Stimulated activated CD4-positive, alpha-beta T cell treated with anti-CD3 and anti-CD28 coated beads, TNF-alpha, amount 100 ng/mL, for 4 hours (primary cell): ENCODE measurements at regions not wholly inside any gene's neighbourhood (a gene's known extent, or its start where the extent isn't known, plus 50 kb on each side); places are given as distances from the start of the nearest gene placed in this dataset.
"Not testable (repeated sequence)": the region's sequence is repeated elsewhere in the genome, so short reads cannot be mapped to it uniquely, and the experiment has no call there.

ENCODE experiments used
- DNase-seq, 3 experiments: peaks; one replicate each; pipeline ENCODE4 v3.0.0-alpha.2; 2020; ENCODE audit warnings: low read depth in 3 of 3

DNA sequence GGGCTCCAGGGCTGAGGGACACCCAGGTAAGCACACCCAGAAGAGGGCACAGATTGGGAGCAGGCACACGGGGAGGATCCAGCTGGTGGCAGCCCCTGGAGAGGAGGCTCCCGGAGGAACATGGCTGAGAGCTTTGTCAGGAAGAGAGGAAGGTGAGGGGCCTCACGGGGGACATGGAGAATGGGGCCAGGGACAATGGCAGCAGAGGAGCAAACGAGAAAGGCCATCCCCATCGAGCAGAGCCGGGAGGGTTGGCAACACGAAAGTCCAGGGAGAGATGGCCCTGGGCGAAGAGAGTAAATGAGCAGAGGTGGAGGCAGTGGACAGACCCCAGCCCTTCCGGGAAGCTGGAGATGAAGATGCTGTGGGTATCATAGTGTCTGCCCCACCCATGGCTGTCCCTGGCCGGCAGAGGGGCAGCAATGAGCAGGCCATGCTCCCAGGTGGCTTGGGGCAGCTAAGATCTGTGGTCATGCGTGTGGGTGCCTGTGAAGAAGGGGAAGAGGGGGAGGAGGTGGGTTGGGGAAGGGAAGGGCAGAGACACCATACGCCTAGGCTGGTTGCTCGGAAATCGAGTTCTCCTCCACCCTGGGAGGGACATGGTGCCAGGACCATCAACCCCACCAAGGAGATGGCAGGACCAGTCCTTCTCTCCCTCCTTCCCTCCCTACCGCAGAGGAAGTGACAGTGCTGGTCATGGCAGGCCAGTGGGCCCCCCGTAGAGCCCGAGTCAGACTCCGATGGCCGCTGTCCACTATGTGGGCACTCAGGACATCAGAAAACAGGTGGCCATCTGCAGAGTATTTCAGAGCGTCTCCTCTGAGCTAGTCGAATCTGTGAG is 191.7 kb downstream of the NDUFA10 start:
- DNase-seq, result no peak

DNA sequence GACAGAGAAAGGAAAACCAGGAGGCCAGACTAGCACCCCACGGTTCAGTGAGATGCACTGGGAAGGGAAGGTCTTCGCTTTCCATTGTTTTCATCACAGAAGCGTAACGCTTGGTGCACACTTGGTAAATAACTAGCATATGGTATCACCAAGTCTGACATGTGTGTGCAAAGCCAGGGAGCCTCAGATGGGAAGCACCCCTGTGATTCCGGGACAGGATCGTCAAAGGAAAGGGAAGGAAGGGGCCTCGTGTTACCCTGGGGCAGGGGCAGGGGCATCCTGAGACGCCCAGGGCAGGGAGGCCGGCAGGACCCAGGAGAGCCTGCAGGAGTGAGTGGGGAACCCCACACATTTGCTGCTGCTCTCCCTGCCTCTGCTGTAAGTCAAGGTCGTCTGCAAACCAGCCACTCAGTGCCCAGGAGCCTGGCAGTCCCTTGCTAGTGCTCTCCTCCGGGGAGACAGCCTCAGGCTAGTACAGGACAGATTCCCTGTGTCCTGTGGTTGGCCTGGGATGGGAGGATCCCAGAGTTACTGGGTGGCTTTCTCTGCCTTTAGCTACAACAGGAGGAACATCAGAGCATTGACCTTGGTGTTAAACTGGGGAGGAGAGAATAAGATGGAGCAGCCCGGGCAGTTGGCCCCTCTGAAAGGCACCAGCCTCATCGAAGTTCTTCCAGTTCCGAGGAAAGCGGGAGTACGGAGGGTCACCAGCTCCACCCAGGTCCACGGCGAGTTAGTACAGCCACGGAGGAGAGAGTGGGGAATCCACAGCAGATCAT is 192.5 kb downstream of the NDUFA10 start:
- no peak for DNase-seq

- DNase-seq, result no peak
Observed at GRCh38 chr2:239831861-239832489, 193.2 kb downstream of the NDUFA10 start.

GRCh38 chr2:239831001-239831731 is 194.0 kb downstream of the NDUFA10 start:
- no peak for DNase-seq

GRCh38 chr2:239830121-239831000 is 194.8 kb downstream of the NDUFA10 start:
- no peak for DNase-seq

DNA sequence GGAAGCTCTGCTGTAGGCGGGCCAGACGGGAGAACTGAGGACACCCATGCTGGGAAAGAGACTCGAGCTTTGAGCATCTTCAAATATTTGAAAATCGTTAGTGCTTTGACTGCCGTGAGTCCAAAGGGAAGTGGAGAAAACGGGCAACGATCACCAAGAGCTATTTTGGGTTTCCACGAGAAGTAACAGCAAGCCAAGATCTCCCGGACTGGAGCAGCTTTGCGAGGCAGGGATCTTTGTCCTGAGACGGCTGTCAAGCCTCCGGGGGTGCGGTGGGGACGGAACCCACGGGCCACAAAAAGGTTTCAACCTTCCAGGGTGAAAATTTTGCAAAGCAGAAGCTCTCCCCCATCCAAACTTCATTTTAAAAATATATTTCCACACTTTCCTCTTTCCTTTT is 195.8 kb downstream of the NDUFA10 start:
- DNase-seq, result no peak

- not testable (repeated sequence) for DNase-seq
Observed at GRCh38 chr2:239828973-239829275, 196.2 kb downstream of the NDUFA10 start.

DNA sequence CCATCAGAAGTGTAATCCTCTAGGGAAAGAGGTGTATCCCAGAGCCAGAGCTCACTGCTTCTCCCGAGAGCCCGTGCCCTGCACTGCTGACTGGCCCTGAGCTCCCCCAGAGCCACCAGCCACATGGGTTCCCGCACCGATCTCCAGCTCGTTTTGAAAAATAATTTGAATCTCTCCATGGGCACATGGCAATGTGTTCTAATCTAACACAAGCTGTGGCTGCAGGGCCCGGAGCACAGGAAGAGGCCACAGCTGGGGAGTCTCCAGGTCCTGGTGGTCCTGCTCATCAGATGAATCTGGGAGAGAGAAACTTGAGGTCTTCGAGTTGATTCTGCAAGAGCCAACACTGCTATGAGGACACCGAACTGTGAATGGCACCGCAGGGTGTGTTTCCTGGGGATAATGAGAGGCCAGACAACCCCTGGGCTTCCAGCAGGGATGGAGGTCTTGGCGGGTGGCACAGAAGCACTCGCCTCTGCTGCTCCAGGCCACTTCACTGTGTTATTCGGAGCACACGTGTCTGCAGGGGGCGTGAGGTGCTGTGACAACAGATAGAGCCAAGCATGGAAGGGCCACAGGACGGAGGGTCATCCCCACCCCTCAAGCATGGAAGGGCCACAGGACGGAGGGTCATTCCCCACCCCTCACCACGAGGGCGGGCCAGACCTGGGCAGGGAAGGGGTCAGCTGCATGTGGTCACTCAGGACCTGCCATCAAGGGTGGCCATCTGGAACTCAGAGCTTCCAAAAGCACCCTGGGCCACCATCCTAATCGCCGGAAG is 196.8 kb downstream of the NDUFA10 start:
- no peak for DNase-seq

- no peak for DNase-seq
Observed at GRCh38 chr2:239827523-239827890, 197.6 kb downstream of the NDUFA10 start.

DNA sequence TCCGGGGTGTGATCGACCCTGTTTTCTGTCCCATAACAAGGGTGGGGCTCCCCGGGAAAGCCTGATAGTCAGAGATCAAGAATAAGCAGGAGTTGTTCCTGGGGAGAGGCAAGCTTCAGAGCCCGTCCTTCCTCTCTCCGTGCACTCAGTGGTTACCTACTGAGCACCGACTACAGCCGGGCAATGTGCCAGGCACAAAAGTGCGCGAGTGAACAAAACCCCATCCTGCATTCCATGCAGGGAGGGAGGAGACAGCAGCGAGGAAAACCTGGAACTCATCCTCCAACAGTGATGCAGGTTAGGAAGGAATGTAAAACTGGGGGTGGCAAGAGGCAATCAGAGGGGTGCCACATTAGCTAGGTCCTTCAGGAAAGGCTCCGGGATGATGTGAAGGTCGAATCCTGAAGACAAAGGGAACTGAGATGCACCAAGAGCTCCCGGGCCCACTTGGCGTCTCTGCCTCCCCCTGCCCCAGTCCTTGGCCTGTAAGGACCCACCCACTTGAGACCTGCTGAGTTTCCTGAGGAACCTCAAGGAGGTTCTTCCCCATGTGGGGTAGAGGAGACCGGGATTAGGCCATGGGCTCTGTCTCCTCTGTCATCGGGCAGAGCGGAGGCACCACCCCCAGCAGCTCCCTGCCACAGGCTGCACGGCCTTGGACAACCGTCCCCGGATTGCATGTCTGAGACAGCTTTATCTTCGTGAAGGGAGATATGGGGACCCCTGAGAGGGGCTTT is 198.2 kb downstream of the NDUFA10 start:
- DNase-seq, result no peak

DNA sequence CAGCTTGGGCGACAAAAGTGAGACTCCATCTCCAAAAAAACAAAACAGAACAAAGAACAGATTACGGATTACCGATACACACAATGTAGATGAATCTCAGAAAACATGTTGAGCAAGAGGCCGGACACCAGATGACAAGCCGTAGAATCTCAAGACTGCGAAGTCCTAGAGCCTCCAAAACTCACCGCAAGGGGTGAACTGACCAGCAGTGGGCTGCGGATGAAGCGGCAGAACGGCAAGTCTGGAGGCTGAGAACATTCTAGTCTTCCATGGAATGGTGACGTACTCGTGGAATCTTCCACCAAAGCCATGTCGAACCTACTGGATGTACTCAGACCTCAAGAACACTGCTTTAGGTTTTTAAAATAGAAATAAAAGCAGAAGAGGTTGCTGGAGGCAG is 198.8 kb downstream of the NDUFA10 start:
- DNase-seq, result no peak

- DNase-seq, result no peak
Observed at GRCh38 chr2:239825705-239825979, 199.5 kb downstream of the NDUFA10 start.

- no peak for DNase-seq
Observed at GRCh38 chr2:239824866-239825704, 200.1 kb downstream of the NDUFA10 start.

DNA sequence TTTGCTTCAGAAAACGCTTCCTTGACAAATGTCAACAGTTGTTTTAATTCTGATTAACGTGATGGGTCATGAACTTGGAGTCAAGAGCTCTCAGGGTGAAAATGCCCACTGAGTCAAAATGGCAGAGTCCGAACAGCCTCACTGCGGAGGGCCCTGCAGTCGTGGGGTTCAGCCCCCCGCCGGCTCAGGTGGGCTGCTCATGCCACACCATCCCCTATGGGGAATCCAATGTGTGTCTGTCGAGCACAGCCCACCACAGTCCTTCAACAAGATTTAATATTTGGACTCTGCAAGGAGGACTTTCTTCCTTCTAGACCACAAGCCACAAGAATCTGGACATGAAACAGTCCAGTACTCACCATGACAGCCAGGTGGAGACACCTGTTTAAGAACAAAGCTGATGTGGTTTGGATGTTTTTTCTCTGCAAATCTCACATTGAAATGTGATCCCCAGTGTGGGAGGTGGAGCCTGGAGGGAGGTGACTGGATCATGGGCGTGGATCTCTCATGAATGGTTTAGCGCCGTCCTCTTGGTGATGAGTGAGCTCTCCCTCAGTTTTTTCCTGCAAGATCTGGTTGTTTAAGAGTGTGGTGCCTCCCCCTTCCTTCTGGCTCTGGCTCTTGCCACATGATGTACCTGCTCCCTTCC is 201.0 kb downstream of the NDUFA10 start:
- DNase-seq, result no peak

GRCh38 chr2:239822146-239822831 is 202.9 kb downstream of the NDUFA10 start:
- DNase-seq, result no peak

DNA sequence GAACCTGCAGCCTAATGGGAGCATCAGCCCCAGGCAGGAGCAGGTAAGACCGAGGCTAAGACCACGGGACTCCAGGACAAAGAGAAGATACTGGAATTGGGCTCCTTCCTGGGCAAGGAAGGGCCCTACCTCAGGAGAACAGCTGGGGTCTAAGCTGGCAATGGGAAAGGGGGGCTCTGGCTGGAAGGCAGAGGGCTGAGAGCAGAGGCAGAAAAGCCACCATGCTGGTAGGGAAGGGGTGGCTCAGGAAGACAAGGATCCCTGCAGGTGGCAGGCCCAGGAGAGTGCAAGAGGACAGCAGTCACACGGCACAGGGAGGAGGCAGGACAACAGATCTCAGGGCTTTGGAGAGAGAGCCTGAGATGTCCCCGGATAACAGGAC is 203.5 kb downstream of the NDUFA10 start:
- DNase-seq, result no peak

DNA sequence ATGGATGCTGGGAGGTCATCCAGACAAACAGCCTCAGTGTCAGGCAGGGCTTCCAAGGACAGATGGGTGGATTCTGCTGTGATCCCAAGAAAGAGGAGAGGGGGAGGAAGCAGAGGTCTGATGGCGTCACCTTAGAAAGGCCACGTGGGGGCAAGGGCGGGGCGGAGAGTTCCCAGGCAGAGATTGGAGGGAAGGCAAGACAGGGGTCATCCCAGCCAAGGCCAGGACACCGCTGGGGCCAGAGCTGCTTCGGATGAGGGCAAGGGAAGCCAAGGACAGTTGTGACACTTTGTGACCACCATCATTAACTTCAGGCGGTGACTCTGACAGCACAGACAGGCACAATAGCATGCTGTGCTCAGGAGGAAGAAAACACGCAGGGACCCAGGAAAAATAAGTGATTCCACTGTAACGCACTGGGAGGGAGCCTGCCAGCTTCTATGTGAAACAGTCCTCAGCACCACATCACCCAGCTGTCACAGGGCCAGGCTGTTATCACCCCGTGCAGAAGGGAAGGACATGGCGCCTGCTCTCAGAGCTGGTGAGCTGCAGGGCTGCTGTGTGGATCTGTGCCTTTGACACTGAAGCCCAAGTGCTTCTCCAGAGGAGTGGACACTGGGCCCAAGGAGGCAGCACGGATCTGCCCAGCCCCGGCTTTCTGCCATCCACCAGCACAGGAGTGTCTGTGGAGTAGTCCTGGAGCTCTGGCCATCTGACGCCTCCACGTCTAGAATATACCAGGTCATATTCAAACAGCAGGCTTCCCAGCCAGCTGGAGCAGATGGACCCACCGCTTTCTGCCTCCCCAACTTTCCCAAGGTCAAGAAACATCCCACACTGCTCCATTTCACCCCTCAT is 204.1 kb downstream of the NDUFA10 start:
- no peak for DNase-seq
